MM.1S (cell line): ENCODE measurements at regions not wholly inside any gene's neighbourhood (a gene's known extent, or its start where the extent isn't known, plus 50 kb on each side); places are given as distances from the start of the nearest gene placed in this dataset.

Source experiments
- DNase-seq: peaks from one replicate; pipeline ENCODE4 v3.0.0-alpha.2; 2015
- H2AFZ ChIP-seq: fragments of 300-600 bp; sonication (generic); 2 replicates; pipeline ENCODE4 v1.6.0; 2016; ENCODE audit warnings: antibody characterized with exemption, low read length
- H3F3A ChIP-seq: fragments of 300-600 bp; sonication (generic); 2 replicates; pipeline ENCODE4 v1.6.1; 2016; ENCODE audit warnings: mild to moderate bottlenecking, antibody characterized with exemption, low read length, moderate library complexity, mixed read lengths; ENCODE audit not compliant: insufficient read depth
- H3K27ac ChIP-seq: fragments of 300-600 bp; sonication (generic); 2 replicates; pipeline ENCODE4 v1.5.1; 2016; ENCODE audit warnings: mild to moderate bottlenecking, low read length
- H3K27me3 ChIP-seq: fragments of 300-600 bp; sonication (generic); replicated peaks from 2 replicates; pipeline ENCODE4 v1.6.0; 2016; ENCODE audit warnings: low read length; ENCODE audit not compliant: insufficient read depth
- H3K36me3 ChIP-seq: fragments of 300-600 bp; sonication (generic); replicated peaks from 2 replicates; pipeline ENCODE4 v1.6.1; 2016; ENCODE audit warnings: mild to moderate bottlenecking, low read length, mixed read lengths; ENCODE audit not compliant: insufficient read depth
- H3K4me1 ChIP-seq: fragments of 300-600 bp; sonication (generic); 2 replicates; pipeline ENCODE4 v1.6.1; 2016; ENCODE audit warnings: low read length, mixed read lengths
- H3K4me2 ChIP-seq: fragments of 300-600 bp; sonication (generic); 2 replicates; pipeline ENCODE4 v1.6.0; 2016; ENCODE audit warnings: low read depth, low read length
- H3K4me3 ChIP-seq: fragments of 300-600 bp; sonication (generic); 2 replicates; pipeline ENCODE4 v1.5.1; 2016; ENCODE audit warnings: low read length, mixed read lengths
- H3K79me2 ChIP-seq: fragments of 300-600 bp; sonication (generic); 2 replicates; pipeline ENCODE4 v1.6.1; 2016; ENCODE audit warnings: mixed run types, low read length, mixed read lengths
- H3K9ac ChIP-seq: fragments of 300-600 bp; sonication (generic); 2 replicates; pipeline ENCODE4 v1.6.1; 2016; ENCODE audit warnings: low read length, mixed read lengths
- H3K9me2 ChIP-seq: fragments of 300-600 bp; sonication (generic); replicated peaks from 2 replicates; pipeline ENCODE4 v1.6.1; 2016; ENCODE audit warnings: mild to moderate bottlenecking, low read length, mixed read lengths; ENCODE audit not compliant: insufficient read depth
- H3K9me3 ChIP-seq: fragments of 300-600 bp; sonication (generic); replicated peaks from 2 replicates; pipeline ENCODE4 v1.6.1; 2016; ENCODE audit warnings: mild to moderate bottlenecking, low read length, mixed read lengths; ENCODE audit not compliant: insufficient read depth
- H4K20me1 ChIP-seq: fragments of 300-600 bp; sonication (generic); 2 replicates; pipeline ENCODE4 v1.6.1; 2016; ENCODE audit warnings: mild to moderate bottlenecking, low read length, moderate library complexity, mixed read lengths; ENCODE audit not compliant: insufficient read depth
- EZH2 ChIP-seq: fragments of 300-600 bp; sonication (generic); optimal IDR thresholded peaks from 2 replicates; pipeline ENCODE3; 2017; ENCODE audit warnings: low read depth, mild to moderate bottlenecking, antibody characterized with exemption, low read length, mixed read lengths
- EZH2phosphoT487 ChIP-seq: fragments of 300-600 bp; sonication (generic); IDR thresholded peaks from 2 replicates; pipeline ENCODE4 v1.6.1; 2018; ENCODE audit warnings: antibody characterized with exemption, low read length
- TF ChIP-seq, protein P1 (sequence below): fragments of 300-600 bp; sonication (generic); IDR thresholded peaks from 2 replicates; pipeline ENCODE4 v1.5.1; 2016; ENCODE audit warnings: antibody characterized with exemption, low read length, mixed read lengths

GRCh38 chr13:83532809-83533208 lies 349.5 kb downstream of the SLITRK1 start:
- TF ChIP-seq, protein P1, sequence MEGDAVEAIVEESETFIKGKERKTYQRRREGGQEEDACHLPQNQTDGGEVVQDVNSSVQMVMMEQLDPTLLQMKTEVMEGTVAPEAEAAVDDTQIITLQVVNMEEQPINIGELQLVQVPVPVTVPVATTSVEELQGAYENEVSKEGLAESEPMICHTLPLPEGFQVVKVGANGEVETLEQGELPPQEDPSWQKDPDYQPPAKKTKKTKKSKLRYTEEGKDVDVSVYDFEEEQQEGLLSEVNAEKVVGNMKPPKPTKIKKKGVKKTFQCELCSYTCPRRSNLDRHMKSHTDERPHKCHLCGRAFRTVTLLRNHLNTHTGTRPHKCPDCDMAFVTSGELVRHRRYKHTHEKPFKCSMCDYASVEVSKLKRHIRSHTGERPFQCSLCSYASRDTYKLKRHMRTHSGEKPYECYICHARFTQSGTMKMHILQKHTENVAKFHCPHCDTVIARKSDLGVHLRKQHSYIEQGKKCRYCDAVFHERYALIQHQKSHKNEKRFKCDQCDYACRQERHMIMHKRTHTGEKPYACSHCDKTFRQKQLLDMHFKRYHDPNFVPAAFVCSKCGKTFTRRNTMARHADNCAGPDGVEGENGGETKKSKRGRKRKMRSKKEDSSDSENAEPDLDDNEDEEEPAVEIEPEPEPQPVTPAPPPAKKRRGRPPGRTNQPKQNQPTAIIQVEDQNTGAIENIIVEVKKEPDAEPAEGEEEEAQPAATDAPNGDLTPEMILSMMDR, result no peak
- no peak for TF ChIP-seq EZH2
- TF ChIP-seq EZH2phosphoT487, result no peak
- no peak for DNase-seq
- H3K4me2 ChIP-seq, result no peak overlapping the region

DNA sequence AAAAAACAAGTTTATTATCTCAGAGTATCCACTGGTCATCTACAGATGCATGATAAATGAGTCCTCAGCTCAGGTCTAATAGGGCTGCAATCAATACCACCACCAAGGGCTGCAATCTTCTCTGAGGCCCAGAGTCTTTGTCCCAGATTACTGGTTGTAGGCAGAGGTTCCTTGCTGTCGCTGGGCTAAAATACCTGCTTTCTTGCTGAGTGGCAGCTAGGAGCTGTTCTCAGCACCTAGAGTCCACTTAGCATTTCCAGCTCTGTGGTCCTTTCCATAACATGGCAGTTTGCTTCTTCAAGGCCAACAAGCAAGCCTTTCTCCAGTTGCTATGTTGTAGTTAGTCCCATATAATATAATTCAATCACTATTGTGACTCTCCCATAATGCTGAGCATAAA lies 351.3 kb downstream of the SLITRK1 start:
- H3K79me2 ChIP-seq, result no peaks in the 10 kb centered on the region
- no peak overlapping the region for H3K4me2 ChIP-seq
- H4K20me1 ChIP-seq, result no peaks in the 10 kb centered on the region
- H3K27me3 ChIP-seq, result no peaks in the 10 kb centered on the region
- H2AFZ ChIP-seq, result no peak overlapping the region
- H3K9me3 ChIP-seq, result no peaks in the 10 kb centered on the region
- H3K9ac ChIP-seq, result no peak overlapping the region
- no peaks in the 10 kb centered on the region for H3K4me1 ChIP-seq
- no peak overlapping the region for H3K27ac ChIP-seq
- no peaks in the 10 kb centered on the region for H3K36me3 ChIP-seq
- TF ChIP-seq, protein P1, result no peak
- TF ChIP-seq EZH2 (no peak), EZH2phosphoT487 (no peak)
- no peak overlapping the region for H3K4me3 ChIP-seq
- DNase-seq, result no peak
- no peaks in the 10 kb centered on the region for H3K9me2 ChIP-seq
- no peaks in the 10 kb centered on the region for H3F3A ChIP-seq

More at GRCh38 chr13:83532809-83533208, 349.5 kb downstream of the SLITRK1 start:
- H3K27ac ChIP-seq, result no peak overlapping the region
- no peak overlapping the region for H2AFZ ChIP-seq
- no peaks in the 10 kb centered on the region for H3F3A ChIP-seq
- H3K9me3 ChIP-seq, result no peaks in the 10 kb centered on the region
- no peak overlapping the region for H3K9ac ChIP-seq
- no peaks in the 10 kb centered on the region for H4K20me1 ChIP-seq
- H3K79me2 ChIP-seq, result no peaks in the 10 kb centered on the region
- H3K4me1 ChIP-seq, result no peaks in the 10 kb centered on the region
- no peak overlapping the region for H3K4me3 ChIP-seq
- no peaks in the 10 kb centered on the region for H3K9me2 ChIP-seq
- no peaks in the 10 kb centered on the region for H3K36me3 ChIP-seq
- no peaks in the 10 kb centered on the region for H3K27me3 ChIP-seq

DNA sequence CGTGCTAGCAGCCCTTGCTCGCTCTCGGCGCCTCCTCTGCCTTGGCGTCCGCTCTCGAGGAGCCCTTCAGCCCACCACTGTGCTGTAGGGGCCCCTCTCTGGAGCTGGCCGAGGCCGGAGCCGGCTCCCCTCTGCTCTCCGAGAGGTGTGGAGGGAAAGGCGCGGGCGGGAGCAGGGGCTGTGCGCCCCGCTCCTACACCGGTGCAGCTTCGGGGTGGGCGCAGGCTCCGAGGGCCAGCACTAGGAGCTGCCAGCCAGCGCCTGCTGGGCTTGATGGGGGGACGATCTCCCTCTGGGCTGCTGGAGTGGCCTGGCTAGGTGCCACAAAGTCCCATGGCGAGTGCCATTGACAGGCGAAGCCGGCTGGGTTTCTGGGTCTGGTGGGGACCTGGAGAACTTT lies 365.5 kb downstream of the SLITRK1 start:
- H3K27ac ChIP-seq, result no peak overlapping the region
- TF ChIP-seq EZH2, result no peak
- TF ChIP-seq, protein P1, result no peak
- no peak for TF ChIP-seq EZH2phosphoT487
- no peaks in the 10 kb centered on the region for H3F3A ChIP-seq
- H3K36me3 ChIP-seq, result no peaks in the 10 kb centered on the region
- no peaks in the 10 kb centered on the region for H3K4me1 ChIP-seq
- H3K9me3 ChIP-seq, result no peaks in the 10 kb centered on the region
- no peak overlapping the region for H3K4me2 ChIP-seq
- no peak for DNase-seq
- H3K27me3 ChIP-seq, result no peaks in the 10 kb centered on the region
- no peak overlapping the region for H2AFZ ChIP-seq
- no peaks in the 10 kb centered on the region for H3K9me2 ChIP-seq
- H3K79me2 ChIP-seq, result no peaks in the 10 kb centered on the region
- no peak overlapping the region for H3K9ac ChIP-seq
- no peak overlapping the region for H3K4me3 ChIP-seq
- no peaks in the 10 kb centered on the region for H4K20me1 ChIP-seq
